GM23248 (cell line): ENCODE measurements at regions not wholly inside any gene's neighbourhood (a gene's known extent, or its start where the extent isn't known, plus 50 kb on each side); places are given as distances from the start of the nearest gene placed in this dataset.

Source experiments
- DNase-seq: peaks from one replicate; pipeline ENCODE4 v3.0.0-alpha.2; 2015
- H2AFZ ChIP-seq: fragments of 200-600 bp; sonication (generic); 2 replicates; pipeline ENCODE4 v1.6.1; 2016; ENCODE audit warnings: antibody characterized with exemption
- H3F3A ChIP-seq: fragments of 200-600 bp; sonication (generic); 2 replicates; pipeline ENCODE4 v1.6.1; 2016; ENCODE audit warnings: mild to moderate bottlenecking, antibody characterized with exemption, mixed run types; ENCODE audit not compliant: insufficient read depth
- H3K27ac ChIP-seq: fragments of 200-600 bp; sonication (generic); 2 replicates; pipeline ENCODE4 v1.5.1; 2016; ENCODE audit warnings: mild to moderate bottlenecking
- H3K27me3 ChIP-seq: fragments of 200-600 bp; sonication (generic); replicated peaks from 2 replicates; pipeline ENCODE4 v1.6.1; 2016; ENCODE audit warnings: mild to moderate bottlenecking; ENCODE audit not compliant: insufficient read depth
- H3K36me3 ChIP-seq: fragments of 200-600 bp; sonication (generic); 2 replicates; pipeline ENCODE4 v1.6.1; 2016; ENCODE audit warnings: low read depth, mild to moderate bottlenecking
- H3K4me1 ChIP-seq: fragments of 200-600 bp; sonication (generic); 2 replicates; pipeline ENCODE4 v1.6.1; 2016; ENCODE audit warnings: mild to moderate bottlenecking; ENCODE audit not compliant: insufficient read depth
- H3K4me2 ChIP-seq: fragments of 200-600 bp; sonication (generic); one replicate; pipeline ENCODE4 v1.6.1; 2016; ENCODE audit warnings: mild to moderate bottlenecking; ENCODE audit not compliant: unreplicated experiment
- H3K4me3 ChIP-seq: fragments of 200-600 bp; sonication (generic); 2 replicates; pipeline ENCODE4 v1.5.1; 2016; ENCODE audit warnings: mild to moderate bottlenecking
- H3K79me2 ChIP-seq: fragments of 200-600 bp; sonication (generic); 2 replicates; pipeline ENCODE4 v1.6.1; 2016; ENCODE audit warnings: mild to moderate bottlenecking; ENCODE audit not compliant: insufficient read depth
- H3K9ac ChIP-seq: fragments of 200-600 bp; sonication (generic); 2 replicates; pipeline ENCODE4 v1.6.1; 2016; ENCODE audit warnings: mild to moderate bottlenecking
- H3K9me2 ChIP-seq: fragments of 200-600 bp; sonication (generic); 2 replicates; pipeline ENCODE4 v1.6.1; 2016; ENCODE audit warnings: mixed run types, mild to moderate bottlenecking, moderate library complexity; ENCODE audit not compliant: insufficient read depth
- H3K9me3 ChIP-seq: fragments of 200-600 bp; sonication (generic); one replicate; pipeline ENCODE4 v1.6.1; 2017; ENCODE audit warnings: low read depth
- H4K20me1 ChIP-seq: fragments of 200-600 bp; sonication (generic); 2 replicates; pipeline ENCODE4 v1.6.0; 2016; ENCODE audit not compliant: insufficient read depth
- EZH2 ChIP-seq: fragments of 200-600 bp; sonication (generic); IDR thresholded peaks from 2 replicates; pipeline ENCODE4 v1.6.1; 2018; ENCODE audit warnings: antibody characterized with exemption, mild to moderate bottlenecking; ENCODE audit not compliant: insufficient read depth, poor library complexity, severe bottlenecking
- EZH2phosphoT487 ChIP-seq: fragments of 200-600 bp; sonication (generic); IDR thresholded peaks from 2 replicates; pipeline ENCODE4 v1.6.1; 2018; ENCODE audit warnings: antibody characterized with exemption, moderate library complexity, mild to moderate bottlenecking, low read depth; ENCODE audit not compliant: insufficient read depth
- WGBS, 2 experiments: methylation state at CpG; one replicate each; pipeline ENCODE4 v1.1.6; 2015 to 2017; ENCODE audit warnings: low lambda C conversion rate in 2 of 2, low coverage in 1 of 2; ENCODE audit errors: missing lambda C conversion rate in 2 of 2; 5-methylcytosine and 5-hydroxymethylcytosine counted together
- in situ Hi-C: fragments of 300-500 bp; cut with MboI; formaldehyde crosslinking; loops from 2 replicates; pipeline ENCODE4 v1.15.0; 2020

GRCh38 chr1:229185963-229186362 lies 84.9 kb upstream of the RAB4A start:
- H3K27me3 ChIP-seq: no peaks in the 10 kb centered on the region
- H3K27ac ChIP-seq: no peak overlapping the region
- DNase-seq: no peak
- H3K79me2 ChIP-seq: no peaks in the 10 kb centered on the region
- H4K20me1 ChIP-seq: no peaks in the 10 kb centered on the region
- in situ Hi-C loops: no loop called here
- H3K9me2 ChIP-seq: no peaks in the 10 kb centered on the region
- no peak overlapping the region for H2AFZ ChIP-seq
- H3K9me3 ChIP-seq: no peaks in the 10 kb centered on the region
- no peaks in the 10 kb centered on the region for H3K36me3 ChIP-seq
- 38 to 39% methylated on average over 4 of the region's 4 CpGs for WGBS, 2 experiments
- peaks cover 13% of the 10 kb centered on the region for H3K4me1 ChIP-seq
- TF ChIP-seq EZH2phosphoT487 (no peak), EZH2 (no peak)
- H3K9ac ChIP-seq: no peak overlapping the region
- H3F3A ChIP-seq: peaks cover 14% of the 10 kb centered on the region; the same call in 1 of the 2 replicates
- H3K4me2 ChIP-seq: no peak overlapping the region
- no peak overlapping the region for H3K4me3 ChIP-seq

DNA sequence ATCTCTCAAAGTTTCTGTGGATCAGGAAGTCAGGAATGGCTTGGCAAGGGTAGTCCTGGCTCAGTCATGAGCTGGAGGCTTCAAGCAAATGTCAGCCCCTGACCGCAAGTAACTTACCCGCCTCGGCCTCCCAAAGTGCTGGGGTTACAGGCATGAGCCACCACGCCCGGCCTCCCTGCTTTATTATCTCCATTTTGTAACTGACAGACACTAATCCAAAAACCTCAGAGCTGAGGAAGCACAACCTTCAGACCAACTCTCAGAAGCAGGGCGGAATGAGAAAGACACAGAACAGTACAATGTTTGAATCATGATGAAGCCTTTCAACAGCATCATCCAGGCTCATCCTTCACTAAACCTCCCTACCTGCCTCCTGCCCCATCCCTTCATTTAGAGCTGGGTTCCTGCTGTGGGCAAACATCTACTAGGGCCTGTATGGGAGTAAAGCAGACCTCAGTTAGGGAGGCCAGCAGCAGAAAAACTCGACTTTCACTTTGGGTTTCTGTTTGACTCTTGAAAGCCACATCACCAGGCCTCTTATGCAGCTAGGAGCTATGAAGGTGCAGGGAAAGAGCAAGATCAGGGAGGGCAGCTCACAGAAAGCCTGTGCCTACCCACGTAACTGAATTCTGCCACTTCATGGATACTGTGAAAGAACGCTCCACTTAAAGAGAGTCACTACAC lies 84.4 kb upstream of the RAB4A start:
- 51 to 53% methylated on average over 9 of the region's 9 CpGs for WGBS, 2 experiments
- TF ChIP-seq EZH2phosphoT487 (no peak), EZH2 (no peak)
- Histone ChIP-seq H3K27me3 (no peaks in the 10 kb centered on the region), H3K36me3 (no peaks in the 10 kb centered on the region), H3K79me2 (no peaks in the 10 kb centered on the region), H2AFZ (0 out of 2 replicates have a peak overlapping the region, but pooled peaks have one; percentile 28), H3K9me3 (no peaks in the 10 kb centered on the region), H3K9ac (no peak overlapping the region), H3K4me1 (peaks cover 19% of the 10 kb centered on the region), H3F3A (peaks cover 20% of the 10 kb centered on the region; the same call in 1 of the 2 replicates), H3K9me2 (no peaks in the 10 kb centered on the region), H3K4me2 (no peak overlapping the region), H3K27ac (no peak overlapping the region), H3K4me3 (no peak overlapping the region), H4K20me1 (no peaks in the 10 kb centered on the region)
- in situ Hi-C loops: no loop called here
- DNase-seq: no peak

GRCh38 chr1:229190057-229190575 lies 80.8 kb upstream of the RAB4A start:
- H3K4me3 ChIP-seq: no peak overlapping the region
- no peak overlapping the region for H3K27ac ChIP-seq
- H3K9ac ChIP-seq: no peak overlapping the region
- peak; percentile 31 for DNase-seq
- no peaks in the 10 kb centered on the region for H3K36me3 ChIP-seq
- H4K20me1 ChIP-seq: no peaks in the 10 kb centered on the region
- peaks cover 28% of the 10 kb centered on the region for H3K4me1 ChIP-seq
- no peaks in the 10 kb centered on the region for H3K27me3 ChIP-seq
- in situ Hi-C loops: no loop called here
- no peaks in the 10 kb centered on the region for H3K79me2 ChIP-seq
- no peaks in the 10 kb centered on the region for H3K9me3 ChIP-seq
- H3F3A ChIP-seq: peaks cover 25% of the 10 kb centered on the region
- H3K9me2 ChIP-seq: no peaks in the 10 kb centered on the region
- WGBS, 2 experiments: 44 to 52% methylated on average over 1 of the region's 1 CpG
- peak overlapping the region; percentile 16 for H3K4me2 ChIP-seq
- H2AFZ ChIP-seq: no peak overlapping the region
- no peak for TF ChIP-seq EZH2phosphoT487
- TF ChIP-seq EZH2: no peak

DNA sequence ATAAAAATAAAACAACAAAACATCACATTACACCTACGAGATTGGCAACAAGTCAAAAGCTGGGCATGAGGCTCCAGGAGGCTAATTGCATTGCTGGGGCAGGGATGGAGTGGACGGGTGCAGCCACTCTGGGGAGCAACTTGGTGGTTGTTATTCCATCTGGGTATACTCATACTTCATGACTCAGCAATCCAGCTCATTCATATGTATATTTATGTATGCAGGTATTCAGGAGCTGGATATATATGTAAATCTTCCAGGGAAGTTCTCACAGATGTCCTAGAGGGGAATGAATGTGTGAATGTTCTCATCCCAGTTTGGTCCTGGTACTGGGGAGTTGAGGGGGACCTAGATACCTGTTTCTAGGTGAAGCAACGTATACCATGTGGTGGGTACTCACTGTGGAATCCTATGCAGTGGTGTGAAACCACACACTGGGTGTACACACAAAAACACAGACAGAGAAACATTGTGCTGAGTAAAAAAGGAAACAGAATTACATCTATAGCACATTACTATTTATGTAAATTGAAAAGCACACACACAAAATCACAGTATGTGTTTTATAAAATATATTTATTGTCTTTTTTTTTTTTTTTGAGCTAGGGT lies 79.7 kb upstream of the RAB4A start:
- TF ChIP-seq EZH2 (no peak), EZH2phosphoT487 (no peak)
- H3K36me3 ChIP-seq: no peaks in the 10 kb centered on the region
- 32 to 40% methylated on average over 3 of the region's 3 CpGs for WGBS, 2 experiments
- H3K4me2 ChIP-seq: no peak overlapping the region
- peak; percentile 57 for DNase-seq
- no peak overlapping the region for H3K27ac ChIP-seq
- no peaks in the 10 kb centered on the region for H4K20me1 ChIP-seq
- no peaks in the 10 kb centered on the region for H3K9me3 ChIP-seq
- in situ Hi-C loops: no loop called here
- peaks cover 26% of the 10 kb centered on the region for H3K4me1 ChIP-seq
- no peak overlapping the region for H3K9ac ChIP-seq
- H3K27me3 ChIP-seq: no peaks in the 10 kb centered on the region
- no peaks in the 10 kb centered on the region for H3K9me2 ChIP-seq
- H3K4me3 ChIP-seq: no peak overlapping the region
- no peaks in the 10 kb centered on the region for H3K79me2 ChIP-seq
- peaks cover 32% of the 10 kb centered on the region for H3F3A ChIP-seq
- no peak overlapping the region for H2AFZ ChIP-seq
